ENCODE measurements at regions not wholly inside any gene's neighbourhood (a gene's known extent, or its start where the extent isn't known, plus 50 kb on each side); places are given as distances from the start of the nearest gene placed in this dataset.

DNA sequence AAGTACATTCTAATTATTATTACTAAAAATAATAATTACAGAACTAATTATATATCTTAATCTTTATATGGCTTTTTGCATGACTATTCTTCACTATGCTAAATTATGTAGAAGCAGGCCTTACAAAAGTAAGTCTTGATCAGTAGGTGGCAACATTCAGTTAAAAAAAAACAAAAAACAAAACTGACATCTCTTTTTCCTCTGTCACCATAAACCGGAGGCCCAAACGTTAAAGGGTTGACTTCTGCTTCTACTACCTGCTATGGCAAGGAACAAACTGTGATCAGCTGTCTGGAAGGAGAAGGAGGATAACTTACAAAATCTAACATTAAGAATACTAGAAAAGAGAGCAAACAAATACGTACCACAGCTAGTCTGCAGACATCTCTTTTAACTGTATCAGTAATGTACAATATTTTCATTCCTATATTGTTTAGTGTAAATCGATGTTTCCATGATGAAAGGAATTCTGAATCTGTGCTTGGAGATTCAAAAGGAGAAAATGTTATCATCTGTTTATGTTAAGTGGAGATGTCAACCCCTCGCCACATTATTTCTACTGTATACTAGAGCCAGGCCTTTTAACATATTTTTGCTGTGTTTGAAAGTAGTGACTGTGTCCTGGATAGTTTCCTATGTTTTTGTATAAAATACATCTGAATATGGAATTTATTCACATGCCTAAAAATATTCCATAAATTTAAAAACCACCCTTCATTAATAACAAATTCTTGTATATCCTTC, 1525.4 kb downstream of the SLITRK1 start:
- no peak for DNase-seq

DNA sequence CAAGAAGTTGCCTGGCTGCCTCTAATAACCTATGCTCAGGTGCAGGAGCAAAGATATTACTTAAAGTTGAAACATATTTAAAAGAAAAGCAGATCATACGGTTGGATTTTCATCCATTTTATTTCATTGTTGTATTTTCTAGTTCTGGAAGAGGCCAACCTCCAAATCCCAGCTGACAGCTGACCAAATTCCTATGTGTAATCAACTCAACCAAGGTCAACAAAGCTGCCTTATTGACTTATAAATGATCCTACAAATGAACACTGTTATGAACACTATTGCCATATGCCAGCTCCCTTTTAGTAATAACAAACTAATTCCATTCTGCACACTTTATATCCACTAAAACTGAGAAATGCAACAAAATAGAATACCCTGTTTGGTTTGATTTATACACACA, 1537.4 kb downstream of the SLITRK1 start:
- no peak for DNase-seq

DNA sequence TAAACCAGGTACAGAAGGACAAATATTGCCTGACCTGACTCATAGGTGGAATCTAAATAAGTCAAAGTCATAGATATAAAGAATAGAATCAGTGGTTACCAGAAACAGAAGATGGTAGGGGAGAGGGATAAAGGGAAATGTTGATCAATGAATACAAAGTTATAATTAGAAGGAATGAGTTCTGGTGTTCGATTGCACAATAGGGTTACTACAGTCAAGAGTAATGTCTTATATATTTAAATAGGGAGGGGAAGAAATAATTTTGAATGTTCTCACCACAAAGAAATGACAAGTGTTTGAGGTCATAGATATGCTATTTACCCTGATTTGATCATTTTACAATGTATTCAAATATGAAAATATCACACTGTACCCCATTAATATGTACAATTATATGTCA, 1541.2 kb downstream of the SLITRK1 start:
- DNase-seq: no peak

DNA sequence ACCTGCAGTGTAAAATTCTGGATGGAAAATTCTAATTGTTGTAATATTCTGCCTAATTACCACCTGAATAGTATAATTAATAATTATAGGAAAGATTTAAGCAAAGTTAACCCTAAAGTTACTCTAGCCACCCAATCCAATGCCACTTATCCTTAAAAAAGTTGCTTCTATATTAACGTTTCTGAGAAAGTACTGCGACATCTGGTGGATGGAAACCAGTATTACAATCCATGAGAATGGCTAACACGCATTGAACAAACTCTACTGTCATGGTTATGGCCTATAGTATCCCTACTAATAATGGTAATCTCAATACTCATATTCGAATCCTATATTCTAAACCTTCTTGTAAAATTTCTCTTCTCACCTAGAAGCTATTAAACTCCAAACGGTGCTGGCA, 1551.8 kb downstream of the SLITRK1 start:
- no peak for DNase-seq

DNA sequence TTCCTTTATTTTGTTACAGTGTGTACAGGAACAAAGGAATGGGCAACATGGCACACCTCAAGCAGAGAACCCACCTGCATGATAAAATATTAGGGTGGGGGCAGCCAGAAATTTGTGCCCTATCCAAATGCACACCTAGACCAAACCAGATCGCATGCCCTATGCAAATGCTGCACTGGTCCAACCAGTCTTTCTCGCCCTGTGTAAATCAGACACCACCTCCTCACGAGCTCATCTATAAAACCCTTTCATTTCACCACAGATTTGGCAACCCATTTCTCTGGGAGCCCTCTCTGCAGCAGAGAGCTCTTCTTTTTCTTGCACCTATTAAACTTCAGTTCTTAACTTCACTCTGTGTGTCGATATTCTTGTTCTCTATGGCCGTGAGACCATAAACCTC, 1559.2 kb downstream of the SLITRK1 start:
- DNase-seq: no peak

DNA sequence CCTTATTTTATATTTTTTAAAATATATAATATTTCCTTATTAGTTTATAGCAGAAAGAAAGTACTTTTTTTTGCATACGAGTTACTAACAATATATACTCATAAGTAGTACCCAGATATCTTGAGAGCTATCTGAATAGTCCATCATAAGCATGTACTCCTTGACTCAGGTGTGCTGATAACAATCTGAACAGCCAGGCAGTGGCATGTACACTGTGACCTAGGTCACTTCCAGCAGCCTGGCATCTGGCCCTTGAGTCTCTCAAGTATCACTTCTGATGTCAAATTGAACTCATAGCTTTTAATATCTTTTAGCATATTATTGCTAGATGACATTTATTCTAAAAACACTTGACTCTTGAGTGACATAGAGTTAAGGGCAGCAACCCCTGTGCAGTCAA, 1576.7 kb downstream of the SLITRK1 start:
- DNase-seq: no peak

DNA sequence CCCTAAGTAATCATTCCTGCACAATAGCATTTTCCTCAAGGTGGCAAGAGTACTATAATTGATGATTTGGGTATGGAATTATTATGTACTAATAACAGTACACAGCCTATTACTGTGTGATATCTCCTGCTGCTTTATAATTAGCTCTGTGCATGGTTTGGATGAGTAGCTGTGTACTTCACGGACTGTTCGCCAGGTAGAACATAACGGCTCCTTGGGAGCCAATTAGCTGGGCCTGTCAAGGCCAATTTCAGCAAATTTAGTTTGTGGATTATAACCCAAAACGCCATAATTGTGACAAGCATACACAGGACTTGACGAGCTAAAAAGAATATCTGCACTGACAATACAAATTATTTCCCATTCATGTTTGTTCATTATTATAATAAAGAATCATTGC, 1584.2 kb downstream of the SLITRK1 start:
- DNase-seq: no peak

DNA sequence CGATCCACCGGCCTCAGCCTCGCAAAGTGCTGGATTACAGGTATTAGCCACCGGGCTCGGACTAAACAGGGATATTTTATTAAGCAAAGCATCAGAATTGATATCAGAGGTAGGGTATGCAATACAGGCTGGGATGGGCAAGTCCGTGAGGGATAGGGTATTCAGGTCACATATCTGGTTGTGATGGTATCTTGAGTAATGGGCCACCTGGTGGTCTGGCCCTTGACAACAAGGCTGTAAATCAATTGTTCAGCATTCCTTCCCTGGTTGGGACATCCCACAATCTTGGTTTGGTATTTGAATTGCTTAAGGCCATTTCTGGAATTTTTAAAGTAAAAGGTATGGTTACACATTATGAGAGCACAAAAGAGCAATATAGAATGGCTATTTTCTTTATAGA, 1588.0 kb downstream of the SLITRK1 start:
- no peak for DNase-seq

DNA sequence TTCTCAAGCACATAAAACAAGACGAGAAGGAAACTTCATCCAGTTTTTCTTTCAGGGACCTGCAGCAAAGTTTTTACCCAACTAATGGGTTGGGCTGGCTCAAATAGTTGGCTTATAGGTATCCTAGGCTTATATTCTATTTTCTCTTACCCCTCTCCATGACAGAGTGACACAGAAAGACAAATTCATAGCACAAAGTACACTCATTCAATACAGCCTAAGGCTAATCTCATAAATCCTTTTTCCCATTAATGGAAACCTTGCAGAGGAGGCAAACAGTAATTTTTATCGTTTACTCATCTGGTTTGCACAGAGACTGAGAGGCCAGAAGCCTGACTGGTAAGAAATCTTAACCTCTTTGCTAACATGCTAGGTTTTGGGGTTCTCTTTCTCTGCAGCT, 1589.9 kb downstream of the SLITRK1 start:
- DNase-seq: no peak

DNA sequence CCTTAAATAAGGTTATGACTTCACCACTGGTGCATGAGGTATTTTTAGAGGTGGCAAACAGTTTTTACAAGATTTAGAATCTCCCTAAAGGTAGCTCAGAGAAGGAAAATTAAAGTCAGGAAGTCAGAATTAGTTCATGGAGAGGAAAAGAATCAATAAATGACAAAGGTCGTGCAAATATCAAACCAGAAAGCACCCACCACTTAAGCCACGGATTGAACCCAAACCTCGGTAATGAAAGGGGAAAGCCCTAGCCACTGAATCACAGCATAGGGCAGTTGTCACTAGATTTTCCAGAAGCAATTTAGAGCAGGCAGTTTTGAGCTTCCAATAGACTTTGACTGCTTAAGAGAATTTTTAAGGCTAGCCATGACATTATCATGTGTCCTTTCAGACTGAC, 1590.4 kb downstream of the SLITRK1 start:
- no peak for DNase-seq

DNA sequence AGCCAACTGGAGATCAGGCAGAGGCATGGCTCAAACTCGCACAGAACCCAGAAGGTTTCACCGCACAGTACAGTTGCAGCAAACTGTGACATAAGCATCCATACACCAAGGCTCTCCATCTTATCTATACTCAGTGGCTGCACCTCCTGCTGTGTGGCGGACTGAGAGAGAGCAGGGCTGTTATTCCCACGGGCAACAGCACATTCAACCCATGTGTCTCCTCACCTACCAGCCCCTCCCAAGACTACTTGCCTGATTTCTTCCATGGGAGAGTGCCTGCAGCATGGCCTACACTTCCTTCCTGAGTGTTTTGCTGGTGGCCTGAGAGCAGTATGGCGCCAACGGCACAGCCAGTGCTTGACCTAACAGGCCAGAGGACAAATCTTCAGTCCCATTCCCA, 1606.6 kb downstream of the SLITRK1 start:
- DNase-seq: no peak

DNA sequence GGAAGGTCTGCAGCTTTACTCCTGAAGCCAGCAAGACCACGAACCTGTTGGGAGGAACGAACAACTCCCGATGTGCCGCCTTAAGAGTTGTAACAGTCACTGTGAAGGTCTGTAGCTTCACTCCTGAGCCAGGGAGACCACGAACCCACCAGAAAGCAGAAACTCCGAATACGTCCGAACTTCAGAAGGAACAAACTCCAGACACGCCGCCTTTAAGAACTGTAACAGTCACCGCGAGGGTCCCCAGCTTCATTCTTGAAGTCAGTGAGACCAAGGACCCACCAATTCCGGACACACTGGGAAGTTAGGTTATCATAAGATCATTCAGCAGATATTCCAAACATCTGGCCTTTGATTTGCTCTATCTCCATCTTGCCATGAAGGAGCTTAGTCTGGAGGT, 1623.0 kb downstream of the SLITRK1 start:
- no peak for DNase-seq

DNA sequence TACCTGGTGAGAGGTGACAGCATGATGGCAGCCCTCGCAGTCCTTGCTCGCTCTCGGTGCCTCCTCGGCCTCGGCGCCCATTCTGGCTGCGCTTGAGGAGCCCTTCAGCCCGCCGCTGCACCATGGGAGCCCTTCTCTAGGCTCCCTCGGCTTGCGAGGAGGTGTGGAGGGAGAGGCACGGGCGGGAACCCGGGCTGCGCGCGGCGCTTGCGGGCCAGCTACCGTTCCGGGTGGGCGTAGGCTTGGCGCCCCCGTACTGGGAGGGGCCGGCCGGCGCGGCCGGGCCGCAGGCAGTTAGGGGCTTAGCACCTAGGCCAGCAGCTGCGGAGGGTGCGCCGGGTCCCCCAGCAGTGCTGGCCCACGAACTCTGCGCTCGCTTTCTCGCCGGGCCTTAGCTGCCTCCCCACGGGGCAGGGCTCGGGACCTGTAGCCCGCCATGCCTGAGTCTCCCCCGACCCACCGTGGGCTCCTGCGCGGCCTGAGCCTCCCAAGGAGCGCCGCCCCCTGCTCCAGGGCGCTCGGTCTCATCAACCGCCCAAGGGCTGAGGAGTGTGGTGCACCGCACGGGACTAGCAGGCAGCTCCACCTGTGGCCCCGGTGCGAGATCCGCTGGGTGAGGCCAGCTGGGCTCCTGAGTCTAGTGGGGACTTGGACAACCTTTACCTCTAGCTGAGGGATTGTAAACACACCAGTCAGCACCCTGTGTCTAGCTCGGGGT, 1624.3 kb downstream of the SLITRK1 start:
- no peak for DNase-seq

DNA sequence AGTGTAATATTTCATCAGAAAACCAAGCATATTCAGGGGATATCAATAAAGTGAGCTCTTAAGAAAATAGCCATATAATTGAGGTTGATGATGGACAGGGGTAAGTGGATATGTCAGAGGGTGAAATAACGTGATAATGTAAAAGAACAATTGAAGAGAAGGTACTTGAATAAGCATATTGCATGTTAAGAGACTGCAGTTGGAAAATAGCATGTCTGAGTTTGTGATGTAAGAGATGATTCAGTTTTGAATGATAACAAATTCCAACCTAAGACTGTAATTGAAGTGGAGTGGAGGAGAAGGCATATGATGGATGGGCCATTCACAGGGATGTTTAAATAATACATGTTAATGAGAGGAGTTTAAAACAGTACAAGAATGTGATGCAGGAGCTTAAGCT, 1633.5 kb downstream of the SLITRK1 start:
- DNase-seq: no peak

DNA sequence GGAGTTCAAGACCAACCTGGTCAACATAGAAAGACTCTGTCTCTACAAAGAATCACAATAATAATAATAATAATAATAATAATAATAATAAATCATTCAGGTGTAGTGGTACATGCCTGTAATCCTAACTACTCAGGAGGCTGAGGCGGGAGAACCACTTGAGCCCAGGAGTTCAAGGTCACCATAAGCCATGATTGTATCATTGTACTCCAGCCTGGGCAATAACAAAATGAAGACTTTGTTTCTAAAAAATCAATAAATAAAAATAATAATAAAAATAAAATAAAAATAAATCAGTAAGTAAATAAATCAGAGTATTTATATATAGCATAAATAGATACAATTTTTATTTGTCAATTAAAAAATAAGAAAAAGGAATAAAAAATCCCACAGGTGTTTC, 1636.4 kb downstream of the SLITRK1 start:
- DNase-seq: no peak

DNA sequence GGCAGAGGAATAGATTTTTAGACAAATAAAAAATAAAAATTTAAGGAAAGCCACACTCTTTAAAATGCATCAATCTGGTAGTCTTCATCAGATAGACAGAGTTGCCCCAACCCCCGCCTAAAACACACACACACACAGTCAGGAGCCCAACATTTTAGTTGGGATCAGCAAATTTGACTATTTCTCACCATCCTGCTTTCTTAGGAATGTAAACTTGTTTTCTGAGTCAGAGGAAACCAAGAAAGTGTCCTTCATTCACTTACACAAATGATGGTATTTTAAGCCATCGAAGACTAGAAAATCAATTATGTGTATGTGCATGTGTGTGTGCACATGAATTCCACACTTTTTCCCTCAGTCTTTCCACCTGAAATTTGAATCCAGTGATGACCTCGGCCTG, 1657.5 kb downstream of the SLITRK1 start:
- no peak for DNase-seq

DNA sequence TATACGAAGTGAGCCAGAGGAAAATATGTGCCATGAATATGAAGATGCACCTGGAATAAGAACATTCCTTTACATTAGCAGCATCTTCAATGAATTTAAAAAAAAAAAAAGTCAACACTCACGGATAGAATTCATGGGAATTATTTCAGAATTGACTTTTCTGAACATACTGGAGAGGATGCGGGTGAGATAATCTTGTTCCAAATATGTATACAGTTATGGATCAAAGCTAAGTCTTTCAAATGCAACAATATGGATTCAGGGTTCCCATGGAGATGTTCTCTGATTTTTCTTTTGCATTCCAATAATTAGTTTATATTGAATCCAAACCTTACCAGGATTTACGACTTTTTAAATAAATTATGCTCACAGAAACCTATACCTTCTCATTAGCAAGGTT, 1660.7 kb downstream of the SLITRK1 start:
- no peak for DNase-seq

DNA sequence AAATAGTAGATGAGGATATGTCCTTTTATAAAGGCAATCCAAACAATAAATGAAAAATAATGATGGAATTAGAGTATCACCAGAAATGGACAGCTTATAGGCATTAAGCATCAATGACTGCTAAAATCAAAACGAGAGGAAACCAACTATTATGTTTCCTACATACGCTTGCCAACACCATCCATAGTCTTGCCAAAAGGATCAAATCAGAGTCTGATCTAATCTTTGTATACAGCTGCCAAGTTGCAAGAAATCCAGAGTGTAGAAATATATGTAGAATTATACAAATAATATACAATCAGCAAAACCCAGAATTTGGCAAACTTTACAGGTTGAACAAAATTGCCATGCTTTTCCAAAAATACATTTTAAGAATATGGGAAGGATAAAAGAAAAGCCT, 1661.6 kb downstream of the SLITRK1 start:
- DNase-seq: no peak

DNA sequence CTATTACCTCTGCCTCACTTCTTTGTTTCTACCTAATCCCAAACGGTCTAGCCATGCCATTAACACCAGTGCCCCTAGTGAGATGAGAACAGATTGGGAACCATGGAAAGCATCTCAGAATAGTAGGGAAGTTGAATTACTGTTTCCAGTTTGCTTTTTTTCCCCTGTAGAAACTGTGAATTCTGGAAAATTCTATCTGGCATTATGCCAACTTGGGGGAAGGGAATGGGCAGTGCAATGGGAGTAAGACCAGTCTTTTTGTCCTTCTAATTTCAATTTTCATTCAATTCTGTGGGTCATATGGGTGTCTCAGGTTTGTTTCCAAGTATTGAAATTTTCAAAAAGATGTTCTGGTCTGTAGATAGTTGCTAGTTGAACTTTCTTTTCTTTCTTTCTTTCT, 1666.1 kb downstream of the SLITRK1 start:
- no peak for DNase-seq

DNA sequence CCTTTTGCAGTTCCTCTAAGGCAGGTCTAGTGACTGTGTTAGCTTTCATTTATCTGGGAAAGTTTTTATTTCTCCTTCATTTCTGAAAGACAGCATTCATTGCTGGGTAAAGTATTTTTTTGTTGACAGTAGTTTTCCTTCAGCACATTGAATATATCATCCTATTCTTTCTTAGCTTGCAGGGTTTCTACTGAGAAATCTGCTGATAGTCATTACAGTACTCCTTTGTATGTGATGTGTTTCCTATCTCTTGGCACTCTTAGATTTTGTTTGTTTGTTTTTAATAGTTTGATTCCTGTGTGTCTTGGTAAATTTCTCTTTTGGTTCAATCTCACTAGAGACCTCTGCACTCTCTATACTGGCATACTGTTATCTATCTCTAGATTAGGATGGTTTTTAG, 1667.9 kb downstream of the SLITRK1 start:
- DNase-seq: no peak

DNA sequence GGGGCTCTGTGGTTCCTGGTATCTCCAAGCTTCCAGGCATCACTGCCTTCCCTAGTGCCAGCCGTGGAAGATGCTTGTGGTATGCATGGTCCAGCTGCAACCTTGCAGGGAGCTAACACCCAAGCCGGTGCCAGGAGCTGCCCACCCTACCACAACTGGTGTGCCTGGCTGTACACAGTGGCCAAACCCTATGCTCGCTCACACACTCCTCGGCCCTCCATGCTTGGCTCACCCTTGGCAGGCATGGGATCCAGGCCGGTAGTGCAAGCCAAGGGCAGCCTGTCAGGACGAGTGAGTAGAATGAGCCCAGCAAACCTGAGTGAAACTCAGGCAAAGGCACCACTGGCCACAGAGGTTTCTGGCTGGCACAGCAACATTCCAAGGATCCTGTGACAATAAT, 1676.0 kb downstream of the SLITRK1 start:
- DNase-seq: no peak

DNA sequence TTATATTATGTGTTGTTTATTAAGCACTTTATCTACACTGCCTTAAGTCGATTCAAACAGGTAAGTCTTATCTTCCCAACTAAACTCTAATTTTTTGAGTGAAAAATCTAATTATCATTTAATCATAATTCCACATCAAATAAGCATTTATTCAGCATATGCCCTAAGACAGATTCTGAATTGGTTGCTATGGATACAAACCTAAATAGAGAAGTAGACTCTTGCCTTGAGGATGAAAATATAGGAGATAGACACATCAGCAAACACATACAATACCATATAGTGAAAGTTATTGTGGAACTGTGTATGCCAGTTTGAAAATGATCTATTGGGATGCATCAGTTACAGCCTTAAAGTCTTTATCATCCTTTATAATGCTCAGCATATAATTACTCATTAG, 1679.9 kb downstream of the SLITRK1 start:
- no peak for DNase-seq

DNA sequence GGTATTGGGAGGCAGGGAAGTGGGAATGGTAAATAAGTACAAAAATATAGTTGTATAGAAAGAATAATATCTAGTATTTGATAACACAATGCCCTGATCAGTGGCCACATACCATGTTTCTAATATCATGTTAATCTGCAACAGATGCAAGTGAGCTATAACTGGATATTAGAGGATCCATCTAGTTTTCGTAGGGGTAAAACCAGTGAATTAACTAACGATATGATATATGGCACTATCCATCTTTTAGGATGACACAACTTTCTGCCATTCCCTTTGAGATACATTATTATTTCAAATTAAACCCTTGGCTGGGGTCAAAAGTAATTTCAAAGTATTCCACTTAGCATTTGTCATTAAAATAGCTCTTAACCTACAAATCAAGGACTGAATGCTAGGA, 1686.2 kb downstream of the SLITRK1 start:
- DNase-seq: no peak

DNA sequence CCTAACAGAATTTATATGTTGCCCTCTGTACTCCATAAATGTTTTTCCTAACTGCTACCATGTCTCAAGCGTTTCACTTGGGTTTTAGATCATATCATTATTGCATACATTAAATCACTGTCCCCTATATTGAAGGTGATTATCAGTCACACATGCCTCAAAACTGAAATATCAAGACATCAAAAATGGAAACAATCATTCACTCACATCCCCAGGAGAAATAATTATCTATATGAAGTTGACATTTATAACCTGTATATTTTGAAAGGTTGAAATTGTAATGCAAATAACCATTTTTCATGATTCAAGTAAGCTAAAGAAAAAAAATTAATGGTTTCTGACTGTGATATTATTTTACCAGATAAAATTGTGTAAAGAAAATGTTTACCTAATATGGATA, 1695.0 kb downstream of the SLITRK1 start:
- no peak for DNase-seq

Measured in left kidney (tissue), 1 donor.